HG03378 (cell line): ENCODE measurements at regions not wholly inside any gene's neighbourhood (a gene's known extent, or its start where the extent isn't known, plus 50 kb on each side); places are given as distances from the start of the nearest gene placed in this dataset.

Experiments used
- ATAC-seq: cut with Tn5 transposase; IDR thresholded peaks from one replicate; pipeline ENCODE4 v1.9.1; 2021; ENCODE audit warnings: mild to moderate bottlenecking, moderate library complexity; ENCODE audit not compliant: unreplicated experiment

DNA sequence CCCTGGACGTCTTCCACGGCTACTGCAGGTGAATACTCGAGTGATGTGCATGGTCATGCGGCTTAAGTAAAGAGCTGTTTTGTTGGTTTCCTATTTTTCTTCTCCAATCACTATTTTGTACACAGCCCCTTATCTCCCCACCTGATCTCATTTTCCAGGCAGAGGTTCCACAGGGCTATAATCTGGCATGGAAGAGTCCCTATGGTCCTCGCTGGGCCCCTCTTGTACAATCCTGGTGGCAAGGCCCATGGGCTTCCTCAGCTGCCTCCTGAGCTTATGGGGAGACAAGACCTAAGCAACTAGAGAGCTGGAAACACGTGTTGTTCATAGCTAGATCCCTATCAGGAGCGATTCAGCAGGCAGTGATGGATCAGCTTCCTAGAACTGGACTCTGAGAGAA is 181.3 kb upstream of the ADO start:
- ATAC-seq = no peak

DNA sequence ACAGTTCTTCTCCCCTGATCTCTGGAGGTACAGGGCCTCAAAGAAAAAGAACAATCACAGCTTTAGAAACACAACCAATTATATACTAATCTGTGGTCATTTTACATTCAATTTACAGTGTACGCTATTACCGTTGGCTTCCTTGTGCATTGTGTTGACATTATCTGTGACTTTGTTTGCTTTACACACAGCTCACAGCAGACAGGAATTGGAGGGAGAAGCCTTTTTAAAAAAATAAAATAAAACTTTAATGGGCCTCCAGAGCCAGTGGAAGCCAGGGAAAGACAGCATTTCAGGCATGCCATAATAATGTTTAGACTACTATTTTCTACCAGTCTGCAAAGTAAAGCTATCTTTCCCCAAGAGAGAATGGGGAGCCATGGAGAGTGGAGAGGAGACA is 179.0 kb upstream of the ADO start:
- ATAC-seq = no peak

DNA sequence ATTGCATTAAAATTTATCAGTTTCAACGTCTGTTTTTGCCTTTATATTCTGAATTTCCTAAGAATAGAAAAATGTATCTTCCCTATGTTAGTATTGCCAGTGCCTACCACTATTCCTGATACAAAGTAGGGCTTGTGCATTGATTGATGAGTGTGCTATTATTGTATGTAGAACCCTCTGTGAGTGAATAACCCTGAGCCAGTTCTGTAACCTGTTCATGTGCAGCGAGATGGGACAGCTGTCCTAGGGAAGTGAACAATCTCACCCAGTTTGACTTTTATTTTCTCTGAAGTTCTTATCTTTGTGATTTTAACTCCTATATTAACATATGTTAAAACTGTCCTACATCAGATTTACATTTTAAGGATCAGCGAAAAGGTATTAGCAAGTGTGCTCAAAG is 178.4 kb upstream of the ADO start:
- no peak for ATAC-seq

DNA sequence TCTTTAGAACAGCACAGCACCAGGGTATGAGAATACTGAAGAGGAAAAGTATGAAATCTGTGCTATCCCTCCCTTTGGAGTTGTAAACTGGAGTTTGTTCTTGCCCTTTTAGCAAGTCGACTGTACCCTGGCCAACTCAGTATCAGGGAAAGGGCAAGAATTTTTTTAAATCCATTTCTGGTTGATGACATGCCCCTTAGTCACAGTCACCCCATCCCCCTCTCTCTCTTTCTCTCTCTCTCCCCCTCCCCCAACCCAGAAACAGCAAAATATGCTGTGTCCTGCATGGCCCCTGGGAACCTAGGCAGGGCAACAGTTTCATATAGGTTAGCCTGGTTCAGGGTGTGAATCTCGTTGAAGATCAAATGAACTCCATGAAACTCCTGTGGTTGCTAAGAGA is 177.7 kb upstream of the ADO start:
- ATAC-seq = no peak

DNA sequence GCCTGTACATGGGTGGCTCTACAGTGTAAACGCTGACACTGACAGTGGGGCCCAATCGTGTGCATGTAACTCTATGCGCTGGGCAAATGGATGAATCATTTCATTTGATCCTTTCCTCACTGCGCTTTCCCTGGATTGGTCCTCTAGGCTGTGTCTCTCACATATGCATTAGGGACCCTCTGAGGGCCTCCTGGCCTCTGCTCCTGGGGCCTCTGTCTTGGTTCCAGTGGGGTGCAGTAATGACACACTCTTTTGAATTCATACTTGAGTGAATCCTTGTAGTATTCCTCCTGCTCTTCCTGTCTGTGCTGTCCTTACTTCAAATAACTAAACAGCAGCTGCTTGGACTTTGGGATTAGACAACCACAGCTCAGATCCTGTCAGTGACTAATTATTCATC is 176.5 kb upstream of the ADO start:
- ATAC-seq = no peak

DNA sequence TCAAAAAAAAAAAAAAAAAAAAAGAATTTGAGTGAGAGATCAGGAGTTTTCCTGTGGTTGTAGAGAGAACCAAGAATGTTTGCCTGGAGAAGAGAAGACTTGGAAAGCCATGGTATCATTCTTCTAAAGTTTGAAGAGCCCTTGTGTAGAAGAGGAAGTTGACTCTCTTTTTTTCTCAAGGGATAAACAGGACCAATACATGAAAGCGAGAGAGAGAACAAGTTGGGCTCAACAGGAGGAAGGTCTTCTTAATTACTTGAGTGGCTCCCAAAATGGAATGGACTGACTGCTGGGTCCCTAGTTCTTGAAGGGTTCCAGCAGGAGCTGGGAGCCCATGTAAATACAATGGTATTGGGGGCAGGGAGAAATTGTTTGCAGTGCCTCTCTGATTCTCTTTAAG is 173.3 kb upstream of the ADO start:
- ATAC-seq = no peak

DNA sequence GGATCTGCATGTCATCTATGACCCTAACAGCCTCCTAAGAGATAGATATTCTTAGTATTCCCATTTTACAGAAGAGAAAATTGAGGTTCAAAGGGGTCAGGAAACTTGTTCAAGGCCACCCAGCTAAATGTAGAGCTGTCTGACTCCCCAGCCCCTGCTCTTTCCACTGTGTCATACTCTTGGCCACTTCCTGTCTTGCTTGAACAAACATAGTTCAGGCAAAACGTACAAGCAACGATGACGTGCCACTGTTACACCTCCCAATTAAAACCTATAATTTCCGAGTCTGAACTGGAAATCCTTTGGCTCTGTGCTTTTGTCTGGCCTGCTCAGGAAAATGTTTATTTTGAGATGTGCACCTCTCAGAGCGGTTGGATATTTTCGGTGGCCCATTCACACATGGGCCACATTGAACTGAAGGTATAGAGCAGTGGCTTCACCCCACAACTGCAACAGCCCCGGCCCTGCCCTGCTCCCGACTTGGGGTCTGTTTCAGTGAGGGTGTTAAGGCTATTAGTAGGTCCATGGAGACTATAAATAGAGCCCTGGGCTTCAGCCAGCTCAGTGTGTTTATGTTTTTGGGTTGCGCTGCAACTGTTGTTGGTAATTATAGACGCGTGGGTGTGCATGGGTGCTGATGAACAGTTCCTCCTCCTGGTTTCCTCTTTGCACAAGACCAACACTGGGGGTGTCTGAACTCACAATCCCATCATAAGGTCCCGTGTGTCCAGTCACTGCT is 172.3 kb upstream of the ADO start:
- peak; percentile 71 for ATAC-seq

DNA sequence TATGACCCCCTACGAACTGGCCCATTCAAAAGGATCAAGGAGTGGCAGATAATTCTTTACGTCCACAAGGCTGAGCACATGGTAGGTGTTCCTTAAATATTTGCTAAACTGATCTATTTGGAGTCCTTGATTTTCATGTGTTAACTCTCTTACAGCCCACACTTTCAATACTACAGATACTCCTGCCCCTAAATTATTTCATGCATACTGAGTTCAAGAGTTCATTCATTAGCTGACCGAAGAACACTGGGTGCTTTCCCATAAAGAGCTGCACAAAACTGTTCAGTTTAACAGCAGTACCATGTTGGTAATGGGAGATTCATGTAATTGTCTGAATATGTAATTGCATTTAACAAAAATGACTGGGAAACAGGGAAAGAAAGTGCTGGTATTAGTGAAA is 170.5 kb upstream of the ADO start:
- no peak for ATAC-seq

DNA sequence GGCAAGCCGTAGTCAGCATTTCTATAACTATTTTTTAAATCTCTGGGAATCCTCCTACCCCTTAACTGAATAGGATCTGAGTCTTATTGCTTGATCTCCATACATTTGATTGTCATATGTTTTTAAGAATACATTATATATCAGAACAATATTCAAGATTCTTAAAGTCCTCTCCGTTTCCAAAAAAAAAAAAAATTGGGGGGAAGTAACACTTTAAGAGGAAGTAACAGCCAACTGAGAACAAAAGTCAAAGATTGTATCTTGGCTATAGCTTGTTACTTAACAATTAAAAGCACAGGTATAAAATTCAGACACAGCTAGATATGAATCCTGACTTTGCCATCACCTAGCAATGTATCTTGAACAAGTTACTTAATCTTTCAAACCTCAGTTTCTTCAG is 169.9 kb upstream of the ADO start:
- no peak for ATAC-seq

DNA sequence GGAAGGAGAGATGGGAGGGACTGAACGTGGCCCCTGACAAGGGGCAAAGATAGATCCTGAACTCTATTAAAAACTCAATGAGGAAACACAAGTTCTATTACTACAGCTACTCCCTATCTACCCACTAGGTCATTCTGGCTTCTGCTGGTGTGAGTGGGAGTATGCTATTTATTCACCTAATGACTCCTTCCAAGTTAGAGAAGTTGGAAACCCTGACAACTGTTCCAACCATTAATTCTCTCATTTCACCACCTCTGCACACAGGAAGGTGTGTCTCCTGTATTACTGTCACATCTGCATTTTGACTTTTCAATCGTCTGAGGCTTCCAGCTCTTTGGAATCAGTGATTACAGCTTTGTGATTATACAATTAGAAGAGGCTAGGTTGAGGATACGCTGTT is 169.4 kb upstream of the ADO start:
- no peak for ATAC-seq

DNA sequence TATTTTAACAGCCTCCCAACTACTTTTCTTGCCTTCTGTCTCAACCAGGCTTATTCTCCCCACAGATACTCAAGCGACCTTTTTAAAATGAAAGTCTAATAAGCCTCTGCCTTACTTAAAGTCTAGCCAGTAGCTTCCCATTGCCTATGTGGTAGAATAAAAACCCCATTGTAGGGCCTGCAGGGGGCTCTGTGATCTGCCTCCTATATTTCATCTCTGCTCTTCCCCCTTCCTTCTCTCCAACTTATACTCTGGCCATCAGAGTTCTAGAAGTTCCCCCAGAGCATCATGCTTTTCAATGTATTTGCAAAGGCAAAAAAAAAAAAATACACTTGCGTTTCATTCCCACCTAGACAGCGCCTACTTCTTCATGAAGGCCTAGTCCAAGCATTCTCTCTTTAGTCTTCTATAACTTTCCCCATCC is 167.7 kb upstream of the ADO start:
- no peak for ATAC-seq

DNA sequence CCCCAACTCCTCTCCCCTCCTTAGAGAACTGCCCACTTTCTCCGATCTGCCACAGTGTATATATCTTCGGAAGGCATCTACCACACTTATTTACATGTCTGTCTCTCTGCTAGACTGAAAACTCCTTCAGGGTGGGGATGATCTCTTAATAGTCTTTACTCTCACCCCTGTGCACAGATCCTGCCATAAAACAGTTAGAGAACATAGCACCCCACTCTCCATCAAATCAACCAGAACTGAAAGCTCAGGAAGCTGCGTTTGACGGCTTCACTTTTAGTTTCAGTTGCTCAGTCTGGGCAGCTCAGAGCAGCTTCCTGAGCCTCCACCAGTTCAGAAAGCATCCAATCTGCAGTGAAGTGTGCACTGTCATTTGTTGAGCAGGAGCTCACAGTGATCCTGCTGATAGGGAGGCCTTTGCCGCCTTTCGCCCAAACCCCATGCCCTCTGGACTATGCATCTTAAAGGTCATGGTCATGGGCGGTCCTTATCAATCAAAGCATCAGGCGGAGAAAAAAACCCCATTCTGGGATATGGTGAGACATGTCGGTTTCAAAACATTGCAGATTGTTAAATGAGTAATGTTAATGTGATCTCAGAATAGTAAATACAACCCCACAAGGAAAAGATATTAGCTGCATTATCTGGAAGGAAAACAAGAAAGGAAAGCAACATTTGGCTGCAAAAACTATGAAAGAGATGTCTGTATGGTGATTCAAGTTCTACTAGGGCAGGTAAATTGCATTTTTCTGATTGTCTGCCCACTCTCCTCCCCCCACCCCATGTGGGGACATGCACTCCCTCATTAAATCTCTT is 167.1 kb upstream of the ADO start:
- ATAC-seq = peak; percentile 57

DNA sequence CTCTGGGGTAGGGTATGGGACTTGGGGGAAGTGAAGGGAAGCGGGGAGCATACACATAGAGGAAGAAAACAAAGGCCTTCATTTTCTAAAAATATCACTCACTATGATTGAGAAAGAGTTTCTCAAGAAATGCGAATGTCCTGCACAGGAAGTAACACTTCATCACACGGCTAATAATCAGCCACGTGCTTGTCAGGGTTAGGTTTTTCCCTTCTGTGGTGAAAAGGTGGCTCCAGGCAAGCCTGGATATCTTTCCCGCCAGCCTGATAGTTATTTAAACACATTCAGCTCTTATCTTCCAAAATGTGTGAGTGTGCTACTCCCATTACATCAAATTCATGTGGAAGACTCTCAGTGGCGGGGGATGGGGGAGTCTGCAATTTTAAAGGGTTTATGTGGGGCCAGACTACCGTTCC is 166.4 kb upstream of the ADO start:
- ATAC-seq = peak; percentile 42

DNA sequence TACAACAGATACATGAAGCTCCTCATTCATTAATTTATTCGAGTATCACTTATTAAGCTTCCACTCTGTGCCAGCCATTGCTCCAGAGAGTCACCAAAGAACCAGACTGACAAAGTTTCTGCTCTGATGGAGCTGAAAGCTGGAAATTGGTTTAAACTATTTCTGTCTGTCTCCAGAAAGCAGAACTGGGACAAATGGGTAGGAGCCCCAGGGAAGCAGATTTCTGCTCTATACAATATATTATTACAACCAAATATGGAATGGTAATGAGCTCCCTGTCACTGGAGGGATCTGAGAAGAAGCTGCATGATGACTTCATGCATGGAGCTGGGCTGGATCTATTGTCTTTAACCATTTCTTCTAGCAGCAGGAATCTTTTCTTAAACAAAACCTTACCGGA is 165.4 kb upstream of the ADO start:
- ATAC-seq = no peak

DNA sequence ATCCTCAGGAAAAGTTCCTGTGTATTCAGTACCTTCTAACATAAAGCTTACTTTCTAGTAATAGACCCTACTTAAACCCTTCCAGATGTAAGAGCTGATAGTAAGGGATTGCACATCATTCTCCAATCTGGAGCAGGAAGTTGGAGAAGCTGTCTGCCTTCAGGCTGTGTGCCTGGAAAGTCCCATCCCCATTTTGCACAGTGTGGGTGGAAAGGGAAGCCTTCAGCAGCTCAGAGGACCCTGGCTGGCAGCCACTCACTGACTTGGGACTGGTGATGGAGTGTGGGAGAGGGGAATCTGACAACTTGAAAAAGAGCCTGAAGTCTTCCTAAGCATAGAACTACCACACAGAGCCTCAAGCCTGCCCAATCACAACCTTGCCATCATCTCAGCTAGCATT is 164.1 kb upstream of the ADO start:
- no peak for ATAC-seq

DNA sequence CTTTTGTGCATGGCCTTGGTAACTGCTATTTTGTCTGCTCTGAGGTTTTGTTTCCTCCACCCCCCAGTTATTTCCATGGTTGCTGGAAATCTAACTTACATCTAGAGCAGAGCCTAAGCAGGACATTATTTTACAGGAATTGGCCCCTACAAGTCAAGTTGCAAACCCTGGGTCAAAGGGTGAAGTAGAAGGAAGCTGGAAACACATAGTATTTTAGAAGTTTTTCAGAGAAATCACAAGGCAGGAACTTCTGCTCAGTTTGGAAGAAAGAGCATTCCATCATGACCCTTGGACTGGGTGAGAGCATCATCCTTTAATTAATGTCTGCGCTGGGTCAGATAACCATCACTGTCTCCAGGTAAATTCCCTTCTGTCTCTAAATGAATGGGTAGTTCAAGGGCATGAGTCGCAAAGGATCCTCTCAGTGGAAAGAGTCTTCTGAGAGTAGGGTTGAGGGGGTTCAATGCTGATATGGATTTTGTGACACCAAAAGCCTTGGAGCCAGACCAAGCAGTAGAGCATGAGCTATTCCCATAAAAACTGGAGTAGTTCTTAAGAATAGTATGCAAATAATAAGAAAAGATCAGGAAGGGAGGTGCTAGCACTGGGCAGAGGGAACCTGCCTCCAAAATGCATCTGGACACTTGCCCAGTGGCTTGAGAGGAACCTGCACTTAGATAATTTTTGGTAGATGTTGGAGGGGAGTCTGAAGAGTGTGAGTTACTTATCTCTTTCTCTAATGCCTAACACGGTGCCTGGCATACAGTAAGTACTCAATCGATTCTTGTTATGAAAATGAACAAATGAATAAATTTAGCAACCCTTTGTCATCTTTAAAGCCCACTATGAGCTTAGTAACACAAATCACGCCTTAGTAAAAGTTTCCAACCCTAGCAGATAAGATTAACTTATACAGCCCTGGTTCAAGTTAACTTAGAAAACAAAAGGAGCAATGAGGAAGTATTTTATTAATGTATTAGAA is 160.6 kb upstream of the ADO start:
- ATAC-seq = no peak

DNA sequence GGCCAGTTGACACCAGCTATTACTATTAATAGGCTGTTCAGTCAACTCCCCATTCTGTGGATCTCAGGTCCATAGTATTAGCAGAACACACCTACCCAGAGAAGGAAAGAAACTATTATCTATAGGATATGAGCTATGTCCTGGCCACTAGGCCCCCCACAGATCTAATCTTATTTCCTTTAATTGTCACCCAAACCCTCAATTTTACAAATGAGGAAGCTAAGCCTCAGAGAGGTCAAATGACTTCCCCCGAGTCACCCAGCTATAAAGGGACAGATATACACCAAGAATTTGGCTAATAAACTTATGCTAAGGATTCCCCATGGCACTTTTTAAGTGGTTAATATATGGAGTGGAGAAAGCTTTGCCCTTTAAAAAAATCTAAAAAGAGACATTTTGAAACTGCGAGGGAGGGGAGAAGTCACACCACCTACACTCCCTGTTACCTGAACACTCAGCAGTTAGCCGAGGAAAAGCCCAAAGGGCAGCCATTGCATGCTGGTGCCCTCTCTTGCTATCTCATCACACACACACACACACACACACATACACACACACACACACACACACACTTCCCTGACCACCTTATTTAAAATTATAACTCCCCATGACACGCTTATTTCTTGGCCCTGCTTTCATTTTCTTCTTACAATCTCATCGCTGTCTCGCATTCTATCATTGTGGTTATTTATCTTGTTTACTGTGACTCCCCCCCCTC is 157.0 kb upstream of the ADO start:
- ATAC-seq = peak; percentile 44

DNA sequence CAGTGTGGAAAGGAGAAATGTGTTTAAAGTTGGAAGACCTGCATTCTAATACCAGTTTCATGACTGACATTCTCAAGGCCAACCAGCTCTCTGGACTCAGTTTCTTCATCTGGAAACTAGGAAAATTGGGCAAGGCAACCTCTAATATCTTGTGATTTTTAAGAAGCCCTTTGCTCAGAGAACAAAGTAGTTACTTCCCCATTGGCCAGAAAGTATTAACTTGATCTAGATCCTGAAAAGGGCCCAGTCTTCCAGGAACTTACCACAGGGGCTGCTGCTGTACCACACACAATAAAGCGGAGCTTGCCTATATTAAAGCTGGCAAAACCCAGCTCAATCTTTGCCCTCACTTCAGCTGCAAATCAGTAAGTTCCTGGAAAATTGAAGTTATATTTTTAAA is 155.6 kb upstream of the ADO start:
- ATAC-seq = no peak

DNA sequence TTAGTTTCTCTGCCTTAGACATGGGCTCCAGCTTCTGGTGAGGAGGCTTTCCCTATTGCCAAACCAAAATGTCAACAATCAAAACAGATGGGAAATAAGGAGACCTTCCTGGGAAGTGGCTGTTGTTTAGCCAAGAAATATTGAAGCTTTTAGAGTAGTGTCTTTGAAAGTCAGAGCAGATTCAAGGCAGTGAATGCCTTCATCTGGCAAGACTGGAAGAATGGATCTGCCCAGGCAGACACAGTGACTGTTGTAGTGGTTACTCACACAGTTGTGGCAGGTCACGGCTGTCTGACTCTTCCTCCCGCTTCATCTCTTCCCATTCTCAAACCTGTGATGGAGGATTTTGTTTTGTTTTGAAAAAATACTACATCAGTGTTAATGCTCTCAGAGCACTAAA is 154.1 kb upstream of the ADO start:
- ATAC-seq = no peak

DNA sequence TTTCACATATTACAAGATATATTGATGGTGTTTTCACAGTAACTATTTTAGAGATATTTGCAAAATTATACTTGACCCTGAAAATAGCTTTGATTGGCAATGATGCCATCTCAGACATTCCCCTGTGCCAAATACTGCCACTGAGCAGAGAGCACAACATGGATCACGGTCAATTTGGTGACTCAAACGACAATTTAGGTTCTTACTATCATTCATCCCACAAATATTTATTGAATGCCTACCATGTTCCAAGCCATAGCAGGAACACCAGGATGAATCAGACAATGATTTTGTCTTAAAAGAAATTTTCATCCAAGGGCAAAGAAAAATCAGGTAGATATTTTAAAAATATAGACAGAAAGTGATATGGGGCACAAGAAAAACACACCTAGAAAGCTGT is 153.2 kb upstream of the ADO start:
- no peak for ATAC-seq

DNA sequence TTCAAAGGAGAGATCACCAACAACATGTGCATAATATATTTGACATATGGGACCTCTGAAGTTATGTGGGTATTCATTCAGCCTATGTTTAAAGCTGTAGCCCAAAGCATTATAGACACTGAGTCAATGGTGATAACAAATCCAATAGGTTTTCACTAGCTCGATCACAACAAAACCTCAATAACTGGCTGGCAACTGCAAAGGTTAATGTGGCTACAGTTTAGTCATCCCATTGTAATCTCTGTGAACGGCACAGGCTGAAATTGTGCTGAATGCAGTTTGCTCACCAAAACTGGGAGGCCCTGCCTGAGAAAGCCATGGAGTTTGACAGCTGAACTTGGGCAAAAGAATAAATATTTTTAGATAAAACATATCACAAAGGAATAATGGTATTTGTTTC is 152.4 kb upstream of the ADO start:
- ATAC-seq = no peak
